GM21576 (cell line): ENCODE measurements at regions not wholly inside any gene's neighbourhood (a gene's known extent, or its start where the extent isn't known, plus 50 kb on each side); places are given as distances from the start of the nearest gene placed in this dataset.
"Not testable (repeated sequence)": the region's sequence is repeated elsewhere in the genome, so short reads cannot be mapped to it uniquely, and the experiment has no call there.

Experiments
- ATAC-seq: cut with Tn5 transposase; IDR thresholded peaks from one replicate; pipeline ENCODE4 v1.9.1; 2021; ENCODE audit warnings: mild to moderate bottlenecking, moderate library complexity; ENCODE audit not compliant: unreplicated experiment

- ATAC-seq: no peak
These were observed 92.8 kb upstream of the MLN start for GRCh38 chr6:33896391-33897188.

GRCh38 chr6:33895988-33896387, 92.2 kb upstream of the MLN start:
- ATAC-seq: no peak

GRCh38 chr6:33895296-33895695, 91.5 kb upstream of the MLN start:
- no peak for ATAC-seq

GRCh38 chr6:33894438-33894837, 90.6 kb upstream of the MLN start:
- ATAC-seq: no peak

- ATAC-seq: no peak
These were observed 89.0 kb upstream of the MLN start for GRCh38 chr6:33892581-33893346.

GRCh38 chr6:33888664-33889200, 84.9 kb upstream of the MLN start:
- ATAC-seq: no peak

- ATAC-seq: no peak
These were observed 84.4 kb upstream of the MLN start for GRCh38 chr6:33888183-33888582.

GRCh38 chr6:33886673-33887144, 82.9 kb upstream of the MLN start:
- no peak for ATAC-seq

GRCh38 chr6:33885132-33886057, 81.6 kb upstream of the MLN start:
- no peak for ATAC-seq

GRCh38 chr6:33883621-33884020, 79.8 kb upstream of the MLN start:
- not testable (repeated sequence) for ATAC-seq

GRCh38 chr6:33882154-33882553, 78.4 kb upstream of the MLN start:
- ATAC-seq: no peak

- ATAC-seq: no peak
These were observed 77.0 kb upstream of the MLN start for GRCh38 chr6:33880766-33881165.

GRCh38 chr6:33880104-33880678, 76.4 kb upstream of the MLN start:
- ATAC-seq: no peak

GRCh38 chr6:33878562-33878961, 74.8 kb upstream of the MLN start:
- no peak for ATAC-seq

- ATAC-seq: no peak
These were observed 74.3 kb upstream of the MLN start for GRCh38 chr6:33877982-33878535.

- no peak for ATAC-seq
These were observed 71.9 kb upstream of the MLN start for GRCh38 chr6:33875696-33876095.

GRCh38 chr6:33875141-33875581, 71.4 kb upstream of the MLN start:
- ATAC-seq: no peak

- no peak for ATAC-seq
These were observed 70.4 kb upstream of the MLN start for GRCh38 chr6:33874136-33874760.

GRCh38 chr6:33872761-33873160, 69.0 kb upstream of the MLN start:
- ATAC-seq: no peak
